SK-N-SH treated with all-trans-retinoic acid at 6 μM for 48 hours (cell line): ENCODE measurements at regions not wholly inside any gene's neighbourhood (a gene's known extent, or its start where the extent isn't known, plus 50 kb on each side); places are given as distances from the start of the nearest gene placed in this dataset.

ENCODE experiments used
- ATAC-seq: fragments of 200-7000 bp; cut with Tn5 transposase; 3 replicates; pipeline ENCODE4 v1.9.1; 2020; ENCODE audit warnings: mild to moderate bottlenecking, moderate library complexity
- ARNTL ChIP-seq: fragments of 450-650 bp; formaldehyde crosslinking; IDR thresholded peaks from 2 replicates; pipeline ENCODE4 v1.5.0; 2020; ENCODE audit warnings: low read depth, mild to moderate bottlenecking, moderate library complexity, borderline replicate concordance
- BACH2 ChIP-seq: fragments of 250-450 bp; sonication (Bioruptor Pico); IDR thresholded peaks from 2 replicates; pipeline ENCODE4 v1.9.0; 2021; ENCODE audit warnings: mild to moderate bottlenecking, borderline replicate concordance
- CREB5 ChIP-seq: fragments of 250-450 bp; sonication (Bioruptor Pico); IDR thresholded peaks from 2 replicates; pipeline ENCODE4 v1.5.1; 2020; ENCODE audit warnings: low read depth, mild to moderate bottlenecking, moderate library complexity
- CSDC2 ChIP-seq: fragments of 250-450 bp; sonication (Bioruptor Pico); IDR thresholded peaks from 2 replicates; pipeline ENCODE4 v1.5.0; 2020; ENCODE audit warnings: mild to moderate bottlenecking, moderate library complexity
- ESRRG ChIP-seq: fragments of 250-450 bp; sonication (Bioruptor Pico); IDR thresholded peaks from 2 replicates; pipeline ENCODE4 v1.6.1; 2021; ENCODE audit warnings: mild to moderate bottlenecking
- GLIS3 ChIP-seq: fragments of 250-450 bp; sonication (Bioruptor Pico); IDR thresholded peaks from 2 replicates; pipeline ENCODE4 v1.5.0; 2020; ENCODE audit warnings: mild to moderate bottlenecking, moderate library complexity
- ISL1 ChIP-seq: fragments of 250-450 bp; sonication (Bioruptor Pico); IDR thresholded peaks from 2 replicates; pipeline ENCODE4 v2.1.2; 2022; ENCODE audit warnings: mild to moderate bottlenecking, moderate library complexity
- OSR1 ChIP-seq: fragments of 250-450 bp; sonication (Bioruptor Pico); IDR thresholded peaks from 2 replicates; pipeline ENCODE4 v1.8.0; 2022; ENCODE audit warnings: moderate library complexity, mild to moderate bottlenecking, inconsistent platforms
- RARB ChIP-seq: fragments of 250-450 bp; sonication (Bioruptor Pico); IDR thresholded peaks from 2 replicates; pipeline ENCODE4 v1.8.0; 2021; ENCODE audit warnings: mild to moderate bottlenecking, moderate library complexity
- SNAI2 ChIP-seq: fragments of 250-450 bp; sonication (Bioruptor Pico); IDR thresholded peaks from 2 replicates; pipeline ENCODE4 v1.5.0; 2020; ENCODE audit warnings: mild to moderate bottlenecking, moderate library complexity
- TCF4 ChIP-seq: fragments of 250-450 bp; sonication (Bioruptor Pico); IDR thresholded peaks from 2 replicates; pipeline ENCODE4 v1.8.0; 2021; ENCODE audit warnings: mild to moderate bottlenecking, moderate library complexity, borderline replicate concordance
- ZFP30 ChIP-seq: fragments of 450-650 bp; formaldehyde crosslinking; IDR thresholded peaks from 2 replicates; pipeline ENCODE4 v1.5.0; 2022; ENCODE audit warnings: mild to moderate bottlenecking, moderate library complexity
- ZNF565 ChIP-seq: fragments of 450-650 bp; formaldehyde crosslinking; conservative IDR thresholded peaks from 2 replicates; pipeline ENCODE4 v1.5.0; 2020; ENCODE audit warnings: low read depth, mild to moderate bottlenecking, moderate library complexity
- TF ChIP-seq, protein P1 (sequence below): fragments of 250-450 bp; sonication (Bioruptor Pico); IDR thresholded peaks from 2 replicates; pipeline ENCODE4 v1.8.0; 2020; ENCODE audit warnings: mild to moderate bottlenecking, moderate library complexity, borderline replicate concordance
- TF ChIP-seq, protein P2 (sequence below): fragments of 250-450 bp; sonication (Bioruptor Pico); IDR thresholded peaks from 2 replicates; pipeline ENCODE4 v1.5.0; 2020; ENCODE audit warnings: mild to moderate bottlenecking, moderate library complexity
- TF ChIP-seq, protein P3 (sequence below): fragments of 250-450 bp; sonication (Bioruptor Pico); IDR thresholded peaks from 2 replicates; pipeline ENCODE4 v1.5.1; 2021; ENCODE audit warnings: mild to moderate bottlenecking, moderate library complexity

GRCh38 chr7:67598469-67598868 is 601.8 kb downstream of the TYW1 start:
- ATAC-seq = no peak
- TF ChIP-seq CSDC2 (CRISPR knock-in tag) (no peak), RARB (no peak), GLIS3 (CRISPR knock-in tag) (no peak), TCF4 (CRISPR knock-in tag) (no peak), ARNTL (CRISPR knock-in tag) (no peak), ISL1 (CRISPR knock-in tag) (no peak)
- TF ChIP-seq, protein P1, sequence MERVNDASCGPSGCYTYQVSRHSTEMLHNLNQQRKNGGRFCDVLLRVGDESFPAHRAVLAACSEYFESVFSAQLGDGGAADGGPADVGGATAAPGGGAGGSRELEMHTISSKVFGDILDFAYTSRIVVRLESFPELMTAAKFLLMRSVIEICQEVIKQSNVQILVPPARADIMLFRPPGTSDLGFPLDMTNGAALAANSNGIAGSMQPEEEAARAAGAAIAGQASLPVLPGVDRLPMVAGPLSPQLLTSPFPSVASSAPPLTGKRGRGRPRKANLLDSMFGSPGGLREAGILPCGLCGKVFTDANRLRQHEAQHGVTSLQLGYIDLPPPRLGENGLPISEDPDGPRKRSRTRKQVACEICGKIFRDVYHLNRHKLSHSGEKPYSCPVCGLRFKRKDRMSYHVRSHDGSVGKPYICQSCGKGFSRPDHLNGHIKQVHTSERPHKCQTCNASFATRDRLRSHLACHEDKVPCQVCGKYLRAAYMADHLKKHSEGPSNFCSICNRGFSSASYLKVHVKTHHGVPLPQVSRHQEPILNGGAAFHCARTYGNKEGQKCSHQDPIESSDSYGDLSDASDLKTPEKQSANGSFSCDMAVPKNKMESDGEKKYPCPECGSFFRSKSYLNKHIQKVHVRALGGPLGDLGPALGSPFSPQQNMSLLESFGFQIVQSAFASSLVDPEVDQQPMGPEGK (CRISPR knock-in tag) = no peak
- TF ChIP-seq, protein P2, sequence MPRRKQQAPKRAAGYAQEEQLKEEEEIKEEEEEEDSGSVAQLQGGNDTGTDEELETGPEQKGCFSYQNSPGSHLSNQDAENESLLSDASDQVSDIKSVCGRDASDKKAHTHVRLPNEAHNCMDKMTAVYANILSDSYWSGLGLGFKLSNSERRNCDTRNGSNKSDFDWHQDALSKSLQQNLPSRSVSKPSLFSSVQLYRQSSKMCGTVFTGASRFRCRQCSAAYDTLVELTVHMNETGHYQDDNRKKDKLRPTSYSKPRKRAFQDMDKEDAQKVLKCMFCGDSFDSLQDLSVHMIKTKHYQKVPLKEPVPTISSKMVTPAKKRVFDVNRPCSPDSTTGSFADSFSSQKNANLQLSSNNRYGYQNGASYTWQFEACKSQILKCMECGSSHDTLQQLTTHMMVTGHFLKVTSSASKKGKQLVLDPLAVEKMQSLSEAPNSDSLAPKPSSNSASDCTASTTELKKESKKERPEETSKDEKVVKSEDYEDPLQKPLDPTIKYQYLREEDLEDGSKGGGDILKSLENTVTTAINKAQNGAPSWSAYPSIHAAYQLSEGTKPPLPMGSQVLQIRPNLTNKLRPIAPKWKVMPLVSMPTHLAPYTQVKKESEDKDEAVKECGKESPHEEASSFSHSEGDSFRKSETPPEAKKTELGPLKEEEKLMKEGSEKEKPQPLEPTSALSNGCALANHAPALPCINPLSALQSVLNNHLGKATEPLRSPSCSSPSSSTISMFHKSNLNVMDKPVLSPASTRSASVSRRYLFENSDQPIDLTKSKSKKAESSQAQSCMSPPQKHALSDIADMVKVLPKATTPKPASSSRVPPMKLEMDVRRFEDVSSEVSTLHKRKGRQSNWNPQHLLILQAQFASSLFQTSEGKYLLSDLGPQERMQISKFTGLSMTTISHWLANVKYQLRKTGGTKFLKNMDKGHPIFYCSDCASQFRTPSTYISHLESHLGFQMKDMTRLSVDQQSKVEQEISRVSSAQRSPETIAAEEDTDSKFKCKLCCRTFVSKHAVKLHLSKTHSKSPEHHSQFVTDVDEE (CRISPR knock-in tag) = no peak

GRCh38 chr7:67599331-67600062 is 602.9 kb downstream of the TYW1 start:
- no peak for ATAC-seq
- TF ChIP-seq ISL1 (CRISPR knock-in tag) (no peak), CSDC2 (CRISPR knock-in tag) (no peak)
- TF ChIP-seq, protein P2 (CRISPR knock-in tag) = no peak

DNA sequence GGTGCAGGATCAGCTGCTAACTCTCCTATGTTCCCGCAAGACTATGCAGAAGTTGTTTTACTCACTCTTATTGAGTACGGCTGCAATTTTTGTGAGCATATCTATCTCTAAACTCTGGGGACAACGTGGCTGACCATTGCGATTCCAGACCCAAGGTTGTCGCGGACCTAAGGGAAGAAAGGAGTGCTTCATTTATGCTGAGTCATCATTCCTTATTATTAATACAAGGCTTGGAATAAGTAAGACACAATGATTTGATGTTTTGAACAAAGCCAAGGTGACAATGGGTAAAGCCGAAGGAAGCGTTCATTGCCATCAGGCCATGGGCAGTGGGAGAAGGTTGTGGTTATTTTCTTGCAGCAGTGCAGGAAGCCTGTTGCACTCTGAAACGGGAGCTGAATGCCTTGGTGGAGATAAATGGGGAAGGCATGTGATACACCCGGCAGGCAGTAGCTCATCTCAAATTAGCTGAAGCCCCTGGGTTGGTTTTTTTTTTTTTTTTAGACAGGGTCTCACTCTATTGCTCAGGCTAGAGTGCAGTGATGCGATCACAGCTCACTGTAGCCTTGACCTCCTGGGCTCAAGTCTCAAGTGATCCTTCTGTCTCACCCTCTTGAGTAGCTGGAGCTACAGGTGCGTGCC is 605.7 kb downstream of the TYW1 start:
- TF ChIP-seq BACH2 (CRISPR knock-in tag) = peak; percentile 47; the same call in 1 of the 2 replicates
- TF ChIP-seq, protein P1 (CRISPR knock-in tag) = no peak
- no peak for ATAC-seq

DNA sequence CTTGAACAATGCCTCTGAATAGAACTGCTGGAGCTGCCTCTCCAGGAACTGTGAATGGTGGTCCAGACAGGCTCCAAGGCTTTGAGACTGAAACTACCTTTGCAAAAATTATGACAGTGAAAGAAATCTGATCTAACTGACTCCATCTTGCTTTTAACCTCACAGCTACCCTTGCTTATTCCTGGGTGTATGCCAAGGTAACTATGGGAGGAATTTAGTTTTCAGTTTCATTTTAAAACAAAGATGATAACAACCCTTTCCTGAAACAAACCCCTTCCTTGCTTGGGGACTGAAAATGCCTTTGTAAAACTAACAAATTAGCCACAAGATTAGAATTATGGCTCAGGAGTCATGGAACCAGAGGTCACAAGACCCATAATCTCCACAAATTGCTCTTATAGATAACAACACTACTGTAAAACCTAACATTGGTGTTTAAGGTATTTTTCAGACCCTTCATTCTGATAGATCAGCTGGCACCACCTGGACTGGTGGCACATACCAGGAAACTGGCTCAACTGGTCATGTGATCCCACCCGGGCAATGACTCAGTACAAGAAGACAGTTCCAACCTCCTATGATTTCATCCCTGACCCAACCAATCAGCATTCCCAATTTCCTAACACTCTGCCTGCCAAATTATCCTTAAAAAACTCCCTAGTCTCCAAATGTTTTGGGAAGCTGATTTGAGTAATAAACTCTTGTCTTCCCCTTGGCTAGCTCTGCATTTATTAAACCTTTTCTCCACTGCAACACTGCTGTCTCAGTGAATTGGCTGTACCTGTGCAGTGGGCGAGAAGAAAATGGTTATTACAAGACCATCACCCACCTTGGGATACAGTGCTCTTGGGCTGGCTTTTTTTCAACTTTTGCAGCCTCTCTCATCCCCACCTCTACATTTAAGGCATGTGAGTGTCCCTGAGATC is 608.1 kb downstream of the TYW1 start:
- ATAC-seq = no peak
- TF ChIP-seq ZNF565 (CRISPR knock-in tag) (no peak), SNAI2 (no peak), ZFP30 (CRISPR knock-in tag) (no peak), ESRRG (no peak), CSDC2 (CRISPR knock-in tag) (no peak), CREB5 (CRISPR knock-in tag) (no peak), OSR1 (CRISPR knock-in tag) (no peak)
- TF ChIP-seq, protein P3, sequence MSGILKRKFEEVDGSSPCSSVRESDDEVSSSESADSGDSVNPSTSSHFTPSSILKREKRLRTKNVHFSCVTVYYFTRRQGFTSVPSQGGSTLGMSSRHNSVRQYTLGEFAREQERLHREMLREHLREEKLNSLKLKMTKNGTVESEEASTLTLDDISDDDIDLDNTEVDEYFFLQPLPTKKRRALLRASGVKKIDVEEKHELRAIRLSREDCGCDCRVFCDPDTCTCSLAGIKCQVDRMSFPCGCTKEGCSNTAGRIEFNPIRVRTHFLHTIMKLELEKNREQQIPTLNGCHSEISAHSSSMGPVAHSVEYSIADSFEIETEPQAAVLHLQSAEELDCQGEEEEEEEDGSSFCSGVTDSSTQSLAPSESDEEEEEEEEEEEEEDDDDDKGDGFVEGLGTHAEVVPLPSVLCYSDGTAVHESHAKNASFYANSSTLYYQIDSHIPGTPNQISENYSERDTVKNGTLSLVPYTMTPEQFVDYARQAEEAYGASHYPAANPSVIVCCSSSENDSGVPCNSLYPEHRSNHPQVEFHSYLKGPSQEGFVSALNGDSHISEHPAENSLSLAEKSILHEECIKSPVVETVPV (CRISPR knock-in tag) = no peak
- TF ChIP-seq, protein P1 (CRISPR knock-in tag) = no peak
